Right lobe of liver (tissue), 4 donors: ENCODE measurements at regions not wholly inside any gene's neighbourhood (a gene's known extent, or its start where the extent isn't known, plus 50 kb on each side); places are given as distances from the start of the nearest gene placed in this dataset.
"Not testable (repeated sequence)": the region's sequence is repeated elsewhere in the genome, so short reads cannot be mapped to it uniquely, and the experiment has no call there.

ENCODE experiments used
- CTCF ChIP-seq, 4 donors: fragments of 200-600 bp in 3 of 4; fragments of 450-650 bp in 1 of 4; IDR thresholded peaks; one replicate each; pipeline versions ENCODE4 v1.5.1 to v1.8.0; 2016 to 2022; ENCODE audit warnings: antibody characterized with exemption in 4 of 4, mild to moderate bottlenecking in 2 of 4
- POLR2A ChIP-seq: fragments of 450-650 bp; IDR thresholded peaks from one replicate; pipeline ENCODE4 v1.6.1; 2017; ENCODE audit warnings: antibody characterized with exemption, mild to moderate bottlenecking
- donor health status: DM: no; HTN: no; CAD: no.
- donor health status: DM: no; HTN: no; CAD: no.
- donor health status: DM: no; HTN: yes; CAD: no.

GRCh38 chr17:22226477-22226876 lies 534.2 kb downstream of the KCNJ18 start:
- not testable (repeated sequence) for TF ChIP-seq CTCF (IDR thresholded peaks at IDR 0.05); POLR2A
